ENCODE measurements at regions not wholly inside any gene's neighbourhood (a gene's known extent, or its start where the extent isn't known, plus 50 kb on each side); places are given as distances from the start of the nearest gene placed in this dataset.

GRCh38 chr10:118925404-118926071, 104.0 kb upstream of the NANOS1 start:
- ATAC-seq (ENCODE audit: low FRiP score): no peak
- DNase-seq (ENCODE audit: low spot score): no peak
- TF ChIP-seq CTCF (IDR thresholded peaks at IDR 0.05): no peak

DNA sequence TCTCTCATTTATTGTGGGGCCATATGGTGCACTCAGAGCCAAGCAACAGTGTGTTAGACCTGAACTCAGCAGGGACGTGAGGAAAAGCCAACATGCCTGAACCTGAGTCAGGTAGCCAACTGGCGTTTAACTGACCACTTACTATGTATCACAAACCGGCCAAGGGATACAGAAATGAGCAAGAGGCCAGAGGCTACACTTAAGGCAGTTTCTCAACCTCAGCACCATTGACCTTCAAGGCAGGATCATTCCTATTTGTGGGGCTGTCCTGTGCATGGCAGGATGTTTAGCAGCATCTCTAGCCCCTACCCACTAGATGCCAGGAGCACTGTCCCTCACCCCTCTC, 103.5 kb upstream of the NANOS1 start:
- no peak for ATAC-seq (ENCODE audit: low FRiP score)
- no peak for DNase-seq (ENCODE audit: low spot score)
- no peak for TF ChIP-seq CTCF (IDR thresholded peaks at IDR 0.05)

- TF ChIP-seq CTCF (IDR thresholded peaks at IDR 0.05): no peak
- DNase-seq (ENCODE audit: low spot score): no peak
- ATAC-seq (ENCODE audit: low FRiP score): no peak
These were observed 103.1 kb upstream of the NANOS1 start for GRCh38 chr10:118926441-118926840.

DNA sequence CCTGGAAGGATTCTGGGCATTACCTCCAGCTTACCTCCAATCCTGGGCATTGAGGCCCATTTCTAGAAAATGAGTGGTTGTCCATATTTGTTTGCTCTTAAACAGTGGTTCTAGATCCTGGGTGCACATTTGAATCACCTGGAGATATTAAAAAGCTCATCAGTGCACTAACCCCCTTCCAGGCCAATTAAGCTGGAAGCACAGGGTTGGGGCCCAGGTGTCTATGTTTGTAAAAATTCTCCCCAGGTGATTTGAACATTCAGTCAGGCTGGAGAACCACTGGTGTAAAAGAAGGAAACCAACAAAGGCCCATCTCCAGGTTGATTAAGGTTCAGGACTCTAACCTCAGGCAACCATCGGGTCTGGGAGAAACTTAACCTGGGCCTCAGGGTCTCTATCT, 102.6 kb upstream of the NANOS1 start:
- no peak for DNase-seq (ENCODE audit: low spot score)
- no peak for TF ChIP-seq CTCF (IDR thresholded peaks at IDR 0.05)
- no peak for ATAC-seq (ENCODE audit: low FRiP score)

GRCh38 chr10:118927321-118927720, 102.2 kb upstream of the NANOS1 start:
- no peak for TF ChIP-seq CTCF (IDR thresholded peaks at IDR 0.05)
- ATAC-seq (ENCODE audit: low FRiP score) (no peak), DNase-seq (ENCODE audit: low spot score) (no peak)

DNA sequence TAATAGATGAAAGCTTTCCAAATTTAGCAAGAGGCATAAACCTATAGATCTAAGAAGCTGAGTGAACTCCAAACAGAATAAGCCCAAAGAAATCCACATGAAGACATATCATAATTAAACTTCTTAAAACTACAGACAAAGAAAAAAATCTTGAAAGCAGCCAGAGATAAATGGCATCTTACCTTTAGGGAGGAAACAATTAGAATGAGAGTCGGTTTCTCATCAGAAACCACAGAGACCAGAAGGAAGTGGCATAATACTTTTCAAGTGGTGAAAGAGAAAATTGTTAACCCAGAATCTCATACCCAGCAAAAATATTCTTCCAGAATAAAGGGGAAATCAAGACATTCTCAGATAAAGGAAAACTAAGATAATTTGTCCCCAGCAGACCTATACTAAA, 98.9 kb upstream of the NANOS1 start:
- no peak for ATAC-seq (ENCODE audit: low FRiP score)

More for the DNA sequence above, 98.9 kb upstream of the NANOS1 start:
- no peak for TF ChIP-seq CTCF (IDR thresholded peaks at IDR 0.05)
- DNase-seq (ENCODE audit: low spot score): no peak

Data from omental fat pad (tissue), 3 donors.